ENCODE measurements at regions not wholly inside any gene's neighbourhood (a gene's known extent, or its start where the extent isn't known, plus 50 kb on each side); places are given as distances from the start of the nearest gene placed in this dataset.

DNA sequence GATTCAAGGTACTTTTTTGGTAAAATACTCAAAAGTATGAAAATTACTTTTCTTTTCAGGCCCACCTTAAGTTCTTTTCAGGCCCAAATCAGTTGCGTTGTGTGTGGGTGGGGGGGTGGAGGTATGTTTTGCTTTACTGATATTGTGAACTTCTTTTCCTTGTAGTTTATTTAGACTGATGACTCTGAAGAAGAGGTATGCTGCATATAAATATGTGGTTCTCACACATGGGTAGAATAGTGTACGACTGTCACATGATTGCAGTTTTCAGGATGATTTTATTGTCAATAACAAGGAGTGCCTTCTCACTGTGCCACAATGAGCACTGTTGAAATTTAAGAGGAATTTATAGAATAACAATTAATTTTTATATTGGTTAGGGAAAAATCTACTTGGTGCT lies 166.6 kb upstream of the ATP2B1 start:
- no peak for TF ChIP-seq EZH2 (IDR thresholded peaks at IDR 0.05)
- TF ChIP-seq POLR2AphosphoS5 (IDR thresholded peaks at IDR 0.05; ENCODE audit: borderline replicate concordance, low read depth, low read length): no peak
